ENCODE measurements at regions not wholly inside any gene's neighbourhood (a gene's known extent, or its start where the extent isn't known, plus 50 kb on each side); places are given as distances from the start of the nearest gene placed in this dataset.
"Not testable (repeated sequence)": the region's sequence is repeated elsewhere in the genome, so short reads cannot be mapped to it uniquely, and the experiment has no call there.

DNA sequence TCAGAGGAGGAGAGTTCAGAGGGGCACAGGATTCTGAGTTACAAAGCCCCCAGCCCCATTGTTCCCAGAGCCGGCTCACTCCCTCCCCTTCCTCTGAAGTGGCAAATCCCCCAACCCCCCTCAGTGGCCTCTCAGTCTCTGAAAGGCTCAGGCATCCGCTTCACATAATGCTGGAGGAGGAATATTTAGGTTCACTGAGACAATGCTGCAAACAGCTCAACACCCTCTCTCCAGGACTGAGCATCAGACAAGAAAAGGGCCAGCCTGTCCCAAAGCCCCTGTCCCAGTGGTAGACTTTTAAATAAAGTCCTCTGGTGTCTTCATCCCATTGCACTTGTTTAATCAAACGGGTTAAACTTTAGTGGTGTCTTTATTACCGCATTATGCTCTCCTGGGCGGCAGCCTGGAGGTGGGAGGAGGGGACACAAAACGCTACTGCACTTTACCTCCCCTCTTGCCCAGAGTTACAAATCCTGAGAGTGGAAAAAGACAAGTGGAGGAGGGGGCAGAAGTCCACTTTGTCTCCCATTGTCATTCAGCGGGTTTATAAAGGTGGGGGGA, 257.9 kb downstream of the FGFR2 start:
- DNase-seq, result no peak

DNA sequence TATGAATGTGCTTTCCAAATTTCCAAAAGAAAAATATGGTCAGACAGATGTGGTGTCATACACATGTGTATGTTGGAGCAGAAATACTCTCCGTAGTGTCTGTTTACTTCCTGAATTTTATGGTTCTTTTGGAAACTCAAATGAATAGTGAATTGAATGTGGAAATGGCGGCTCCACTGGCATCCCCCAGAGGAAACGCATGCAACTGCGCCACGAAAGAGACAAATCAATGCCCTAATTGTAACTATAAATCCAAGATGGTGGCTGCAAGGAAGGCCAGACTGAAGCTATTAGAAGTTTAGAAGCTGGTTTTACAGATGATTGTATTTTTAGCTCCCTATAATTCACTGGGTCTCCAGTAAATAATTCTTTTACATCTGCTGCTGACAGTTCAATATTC, 246.7 kb downstream of the FGFR2 start:
- no peak for DNase-seq

DNA sequence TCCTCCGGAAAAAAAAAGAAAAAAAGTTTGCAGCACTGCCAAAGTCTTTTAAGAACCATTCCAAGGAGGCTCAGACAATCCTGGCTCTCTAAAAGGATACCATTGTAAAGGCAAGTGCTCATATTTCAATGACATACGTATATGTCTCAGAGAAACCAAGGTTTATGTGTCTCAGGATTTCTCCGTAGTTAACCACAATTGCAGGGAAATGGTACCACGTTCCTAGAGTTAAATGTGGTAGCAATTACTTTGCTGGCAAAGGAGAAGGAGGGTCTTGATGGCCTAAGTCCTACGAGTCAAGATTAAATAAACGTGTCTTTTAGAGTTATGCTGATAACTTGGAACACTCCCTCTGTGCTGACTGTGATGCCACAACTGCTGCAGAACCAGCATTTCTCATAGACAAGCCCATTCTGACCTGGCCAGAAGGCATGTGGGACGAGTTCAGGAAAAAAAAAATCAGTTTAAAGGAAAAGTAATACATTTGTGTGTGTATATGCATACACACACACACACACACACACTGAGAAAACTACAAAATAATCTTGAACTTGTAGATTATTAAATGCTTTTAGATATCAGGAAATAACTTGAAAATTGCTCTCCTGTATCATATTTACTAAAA, 245.9 kb downstream of the FGFR2 start:
- no peak for DNase-seq

DNA sequence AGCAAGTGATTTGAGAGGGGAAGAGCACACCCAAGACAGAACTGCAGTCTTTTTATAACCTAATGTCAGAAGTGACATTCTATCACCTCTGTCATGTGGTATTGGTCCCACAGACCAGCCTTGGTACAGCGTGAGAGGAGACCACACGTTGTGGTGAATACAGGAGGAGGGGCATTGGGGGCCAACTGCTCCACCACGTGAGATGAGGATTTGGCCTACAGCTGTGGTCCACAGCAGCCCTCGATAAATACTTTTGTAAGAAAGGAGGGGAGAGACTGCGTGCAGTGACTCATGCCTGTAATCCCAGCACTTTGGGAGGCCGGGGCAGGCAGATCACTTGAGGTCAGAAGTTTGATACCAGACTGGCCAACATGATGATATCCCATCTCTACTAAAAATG, 243.1 kb downstream of the FGFR2 start:
- no peak for DNase-seq

DNA sequence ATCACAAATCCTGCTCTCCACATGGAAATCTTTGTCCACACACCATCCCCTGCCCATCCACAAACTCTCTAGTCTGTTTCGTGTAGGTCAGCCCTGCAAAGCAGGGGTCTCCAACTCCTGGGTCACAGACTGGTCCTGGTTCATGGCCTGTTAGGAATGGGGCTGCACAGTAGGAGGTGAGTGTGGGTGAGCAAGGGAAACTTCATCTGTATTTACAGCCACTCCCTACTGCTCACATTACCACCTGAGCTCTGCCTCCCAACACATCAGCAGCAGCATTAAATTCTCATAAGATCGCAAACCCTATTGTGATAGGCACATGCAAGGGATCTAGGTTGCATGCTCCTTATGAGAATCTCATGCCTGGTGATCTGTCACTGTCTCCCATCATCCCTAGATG, 242.1 kb downstream of the FGFR2 start:
- no peak for DNase-seq

DNA sequence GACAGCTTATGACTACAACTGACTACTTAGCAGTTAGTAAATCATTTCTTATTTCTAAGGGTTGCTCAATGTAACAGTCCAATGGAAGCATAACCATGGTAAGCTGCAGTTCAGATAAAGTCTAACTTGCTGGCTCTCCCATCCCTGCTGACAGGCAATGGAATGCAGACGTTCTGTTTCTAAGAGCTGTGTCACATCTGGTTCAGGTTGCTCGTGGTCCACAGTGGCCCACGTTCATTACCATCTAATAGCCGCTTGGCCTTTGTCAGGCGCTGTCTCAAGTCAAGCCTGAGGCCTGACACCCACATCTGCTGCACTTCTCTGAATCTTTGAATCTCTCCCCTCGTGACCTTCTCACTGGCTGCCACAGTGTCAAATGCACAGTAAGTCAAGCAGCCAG, 240.8 kb downstream of the FGFR2 start:
- DNase-seq, result no peak

DNA sequence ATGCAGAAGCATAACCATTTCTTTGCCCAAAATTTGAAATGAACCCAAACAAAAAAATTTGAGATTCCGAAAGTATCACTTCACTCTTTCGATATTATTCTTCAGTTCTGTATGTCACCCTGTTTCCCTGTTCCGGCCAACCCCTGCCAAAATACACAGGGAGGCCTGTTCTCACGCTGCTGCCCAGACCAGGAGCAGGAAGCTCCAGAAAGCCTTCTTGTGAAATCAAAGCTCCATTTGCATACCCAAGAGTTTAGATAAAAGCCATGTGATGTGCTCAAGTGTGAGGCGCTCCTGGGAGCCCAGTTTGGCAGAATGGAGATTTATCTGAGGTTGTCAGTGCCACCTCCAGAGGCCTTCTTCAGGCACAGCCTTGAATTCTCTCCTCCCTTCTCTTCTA, 236.2 kb downstream of the FGFR2 start:
- DNase-seq, result no peak

DNA sequence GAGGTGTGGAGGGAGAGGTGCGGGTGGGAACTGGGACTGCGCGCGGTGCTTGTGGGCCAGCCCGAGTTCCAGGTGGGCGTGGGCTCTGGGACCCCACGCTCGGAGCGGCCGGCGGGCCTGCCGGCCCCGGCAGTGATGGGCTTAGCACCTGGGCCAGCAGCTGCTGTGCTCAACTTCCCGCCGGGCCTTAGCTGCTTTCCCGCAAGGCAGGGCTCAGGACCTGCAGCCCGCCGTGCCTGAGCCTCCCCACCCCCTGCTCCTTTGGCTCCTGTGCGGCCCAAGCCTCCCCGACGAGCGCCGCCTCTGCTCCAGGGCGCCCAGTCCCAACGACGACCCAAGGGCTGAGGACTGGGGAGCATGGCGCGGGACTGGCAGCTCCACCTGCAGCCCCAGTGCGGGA, 232.7 kb downstream of the FGFR2 start:
- DNase-seq, result no peak

DNA sequence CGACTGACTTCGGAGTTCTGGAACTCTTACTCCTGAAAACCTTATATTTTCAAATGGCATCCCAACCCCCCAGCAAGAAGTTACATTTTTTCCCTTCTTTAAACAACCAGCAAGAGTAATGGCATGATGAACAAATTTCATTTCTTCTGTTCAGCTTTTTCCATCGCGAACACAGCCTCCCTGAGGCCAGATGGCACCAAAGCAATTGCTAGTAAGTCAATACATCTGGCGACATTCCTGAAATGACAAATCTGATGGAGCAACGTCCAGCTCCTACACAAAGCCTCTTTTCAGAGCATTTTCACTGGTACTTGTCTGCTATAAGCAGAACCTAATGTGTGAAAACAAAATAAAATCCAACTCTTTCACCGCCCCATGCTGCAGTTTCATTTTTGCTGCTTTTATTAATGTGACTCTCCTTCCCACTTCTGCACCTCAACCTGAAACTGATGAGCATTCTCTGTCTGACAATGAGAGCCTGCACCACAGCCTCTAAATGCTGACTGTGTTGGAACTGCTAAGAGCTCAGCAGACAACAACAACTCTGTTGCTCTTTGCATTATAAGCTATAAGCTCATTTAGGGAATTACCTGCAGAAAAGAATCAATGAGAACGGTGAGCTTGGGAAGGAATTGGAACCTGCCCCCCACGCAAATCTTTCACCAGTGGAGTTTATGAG, 229.8 kb downstream of the FGFR2 start:
- DNase-seq, result no peak

DNA sequence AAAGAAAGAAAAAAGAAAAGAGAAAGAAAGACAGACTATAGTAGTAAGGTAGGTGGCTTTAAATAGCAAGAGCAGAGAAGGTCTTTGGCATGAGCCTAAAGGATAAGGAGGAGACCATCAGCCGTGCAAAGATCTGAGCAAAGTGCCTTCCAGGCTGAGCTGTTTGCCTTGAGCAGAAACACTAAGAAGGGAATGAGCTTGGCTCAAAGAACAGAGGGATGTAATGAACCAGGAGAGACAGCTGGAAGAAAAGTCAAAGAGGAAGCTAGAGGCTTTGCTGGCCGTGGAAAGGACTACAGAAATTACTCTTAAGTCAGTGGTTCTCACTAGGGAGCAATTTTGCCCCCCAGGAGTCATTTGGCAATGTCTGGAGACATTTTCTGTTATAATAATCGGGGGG, 228.6 kb downstream of the FGFR2 start:
- no peak for DNase-seq

DNA sequence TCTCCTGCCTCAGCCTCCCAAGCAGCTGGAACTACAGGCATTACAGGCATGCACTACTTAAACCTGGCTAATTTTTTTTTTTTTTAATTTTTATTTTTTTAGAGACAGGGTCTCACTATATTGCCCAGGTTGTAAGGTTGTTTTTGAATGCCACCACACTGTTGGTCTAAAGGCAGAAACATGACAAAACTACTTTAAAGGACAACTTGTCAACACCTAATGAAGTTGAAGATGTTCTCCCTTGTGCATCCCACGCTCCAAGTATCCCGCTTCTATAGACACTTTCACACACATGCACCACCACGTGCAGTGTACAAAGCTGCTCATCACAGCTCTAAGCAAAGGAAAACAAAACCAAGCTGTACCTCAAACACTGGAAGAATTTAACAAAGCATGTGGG, 226.4 kb downstream of the FGFR2 start:
- DNase-seq, result no peak

DNA sequence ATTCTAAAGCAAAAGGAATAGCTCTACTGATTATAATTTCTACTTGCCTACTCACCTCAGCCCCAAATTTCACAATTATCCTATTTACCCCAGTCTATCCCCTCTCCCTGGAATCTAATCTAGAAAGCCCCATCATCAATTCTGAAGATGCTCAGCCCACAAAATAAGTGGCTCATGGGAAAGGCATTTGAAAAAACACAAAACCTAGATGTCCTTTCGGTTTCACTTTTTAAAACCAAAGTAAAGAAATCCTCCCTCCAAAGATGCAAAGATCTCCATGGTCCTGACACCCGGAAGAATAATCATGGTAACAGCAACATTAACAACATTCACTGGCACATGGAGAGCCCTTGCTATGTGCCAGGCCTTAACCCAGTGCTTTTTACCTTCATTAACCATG, 224.8 kb downstream of the FGFR2 start:
- DNase-seq, result no peak

DNA sequence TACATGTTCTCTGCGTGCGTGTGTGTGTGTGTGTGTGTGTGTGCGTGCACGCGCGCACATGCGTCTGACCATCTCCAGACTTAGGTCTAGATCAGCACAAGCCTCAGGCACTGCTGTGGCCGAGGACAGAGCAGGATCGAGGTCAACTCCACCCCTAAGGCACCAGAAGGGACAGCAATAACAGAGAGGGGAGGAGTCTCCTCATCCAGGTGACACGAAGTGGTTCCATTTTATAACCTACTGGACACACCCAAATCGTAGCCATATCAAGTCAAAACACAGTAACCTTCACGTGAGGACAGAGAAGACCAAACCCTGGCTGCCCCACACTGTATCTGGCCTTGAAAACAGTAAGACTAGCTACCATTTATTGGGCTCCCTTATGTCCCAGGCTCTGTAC, 224.1 kb downstream of the FGFR2 start:
- no peak for DNase-seq

DNA sequence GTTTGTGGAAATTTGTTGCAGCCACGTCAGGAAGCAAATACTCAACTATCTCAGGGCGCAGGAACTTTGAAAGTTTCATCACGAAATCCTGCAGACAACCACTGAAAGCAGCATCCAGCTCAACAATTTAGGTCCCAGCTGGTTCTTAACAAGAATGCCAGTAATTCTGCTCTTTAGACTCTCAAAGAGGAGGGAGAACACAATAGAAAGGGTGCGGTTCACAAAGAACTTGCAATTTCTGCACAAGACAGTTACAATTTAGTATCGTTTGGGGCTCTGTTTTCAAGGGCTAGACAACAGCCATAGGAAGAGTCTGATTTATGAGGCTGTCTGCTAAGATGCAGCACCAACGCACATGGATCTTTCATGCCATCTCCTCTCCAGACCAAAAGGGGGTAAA, 223.1 kb downstream of the FGFR2 start:
- DNase-seq, result no peak

DNA sequence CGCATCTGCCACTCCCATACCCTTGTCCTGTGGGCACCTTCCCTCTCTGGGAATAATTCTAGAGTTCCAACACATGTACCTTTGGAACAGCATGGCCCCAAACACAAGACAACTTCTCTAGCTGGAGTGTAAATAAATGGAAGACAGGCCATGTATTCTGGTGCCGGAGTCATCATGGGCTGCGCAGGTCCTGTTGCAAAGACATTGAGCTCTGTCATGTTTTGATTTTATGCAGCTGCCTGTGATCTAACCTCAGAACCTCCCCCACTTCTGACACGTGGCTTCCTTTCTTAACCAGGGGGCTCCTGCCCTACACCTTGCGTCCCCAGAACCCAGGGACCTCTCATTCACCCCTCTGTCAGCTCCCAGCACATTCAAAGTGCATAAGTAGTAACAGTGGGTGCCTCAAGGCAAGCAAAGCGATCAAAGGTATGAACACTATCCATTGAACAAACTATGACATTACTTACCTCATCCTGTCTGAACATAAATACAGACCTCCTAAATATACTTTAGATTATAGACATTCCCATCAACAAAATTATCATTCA, 219.9 kb downstream of the FGFR2 start:
- DNase-seq, result no peak

DNA sequence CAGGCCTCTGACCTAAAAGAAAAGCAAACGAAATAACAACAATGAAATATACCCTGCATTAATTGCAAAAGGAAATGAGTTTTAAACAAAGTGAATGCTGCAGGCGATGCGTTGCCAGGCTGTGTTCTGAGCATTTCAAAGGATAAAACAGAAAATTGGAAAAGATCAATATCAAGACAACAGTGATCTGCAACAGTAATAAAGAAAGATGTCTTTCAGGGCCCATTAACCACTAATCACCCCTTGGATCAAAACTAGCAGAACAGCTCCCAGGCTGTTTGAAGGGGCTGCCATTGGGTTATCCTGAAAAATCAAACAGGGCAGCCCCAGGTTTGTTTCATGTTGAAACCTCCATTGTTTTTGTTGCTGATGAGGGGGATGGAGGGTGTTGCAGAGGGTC, 219.2 kb downstream of the FGFR2 start:
- no peak for DNase-seq

DNA sequence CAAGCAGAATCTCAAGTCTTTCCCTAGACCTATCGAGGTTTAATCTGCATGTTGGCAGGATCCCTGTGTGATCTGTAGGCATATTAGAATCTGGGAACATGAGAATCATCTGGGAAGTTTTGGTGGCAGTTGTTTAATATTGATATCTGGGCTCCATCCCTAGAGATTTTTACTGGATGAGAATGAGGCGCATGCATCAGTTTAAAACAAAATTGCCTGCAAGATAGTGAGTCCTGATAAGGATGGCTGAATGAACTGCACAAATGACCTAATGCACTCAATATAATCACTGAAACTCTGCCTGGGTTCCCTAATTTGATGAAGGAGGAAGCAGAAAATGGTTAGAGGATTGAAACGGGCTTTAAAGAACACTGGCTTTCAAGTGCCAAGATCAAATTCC, 218.0 kb downstream of the FGFR2 start:
- no peak for DNase-seq

DNA sequence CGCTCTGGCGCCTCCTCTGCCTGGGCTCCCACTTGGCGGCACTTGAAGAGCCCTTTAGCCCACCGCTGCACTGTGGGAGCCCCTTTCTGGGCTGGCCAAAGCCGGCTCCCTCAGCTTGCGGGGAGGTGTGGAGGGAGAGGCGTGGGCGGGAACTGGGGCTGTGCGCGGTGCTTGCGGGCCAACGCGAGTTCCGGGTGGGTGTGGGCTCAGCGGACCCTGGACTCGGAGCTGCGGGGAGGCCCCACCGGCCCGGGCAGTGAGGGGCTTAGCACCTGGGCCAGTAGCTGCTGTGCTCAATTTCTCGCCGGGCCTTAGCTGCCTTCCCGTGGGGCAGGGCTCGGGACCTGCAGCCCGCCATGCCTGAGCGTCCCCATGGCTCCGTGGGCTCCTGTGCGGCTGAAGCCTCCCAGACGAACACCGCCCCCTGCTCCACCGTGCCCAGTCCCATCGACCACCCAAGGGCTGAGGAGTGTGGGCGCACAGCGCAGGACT, 216.2 kb downstream of the FGFR2 start:
- DNase-seq, result not testable (repeated sequence)

DNA sequence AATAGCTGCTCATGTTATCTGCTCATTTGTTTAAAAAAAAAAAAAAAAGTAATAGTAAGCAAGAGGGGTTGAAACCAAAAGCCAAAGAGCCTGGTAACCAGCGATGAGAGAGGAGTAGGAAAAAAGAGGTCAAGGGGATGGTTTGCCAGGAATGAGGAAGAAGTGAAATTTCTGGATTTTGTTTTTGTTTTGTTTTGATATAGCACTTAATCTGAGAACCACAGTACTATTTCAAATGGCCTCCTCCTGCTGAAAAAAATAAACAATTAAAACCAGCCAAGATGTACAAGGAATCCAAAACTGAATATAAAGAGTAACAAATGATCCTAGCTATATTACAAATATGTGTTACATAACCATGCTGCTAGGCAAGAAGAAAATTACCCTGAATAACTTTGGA, 213.1 kb downstream of the FGFR2 start:
- no peak for DNase-seq

DNA sequence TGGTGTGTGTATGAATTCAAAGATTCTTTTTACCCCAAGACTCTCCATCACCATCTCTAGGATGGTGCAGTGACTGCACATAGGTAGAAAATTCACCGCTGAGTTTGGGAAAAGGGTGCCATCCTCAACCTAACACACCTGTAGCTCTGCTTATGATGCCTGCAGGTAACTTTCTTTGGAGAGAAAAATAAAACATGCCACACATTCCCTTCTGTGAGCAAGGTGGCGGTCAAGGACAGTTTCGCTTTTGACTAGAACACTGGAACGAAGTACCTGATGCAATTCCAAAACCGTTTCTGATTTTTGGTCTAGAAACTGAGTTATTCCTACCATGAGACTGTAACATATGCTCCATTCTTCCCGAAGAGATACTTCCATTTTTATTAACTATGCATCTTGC, 205.6 kb downstream of the FGFR2 start:
- DNase-seq, result no peak

DNA sequence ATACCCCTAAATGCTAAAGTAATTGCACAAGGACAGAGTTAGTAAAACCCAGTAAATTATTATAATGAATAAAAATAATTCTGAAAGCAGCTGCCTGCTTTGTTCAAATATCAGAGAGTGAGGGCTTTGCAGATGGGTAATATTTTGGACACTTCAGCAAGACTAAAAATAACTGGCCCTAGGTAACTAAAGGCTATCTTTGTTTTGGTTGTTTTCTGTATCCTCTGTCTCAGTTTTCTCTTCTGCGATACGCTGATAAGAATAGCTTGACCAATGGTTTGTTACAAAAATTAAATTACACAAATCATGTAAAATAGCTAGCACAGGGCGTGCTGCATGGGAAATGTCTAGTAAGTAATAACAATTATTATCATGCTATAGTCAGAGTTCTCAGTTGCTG, 204.7 kb downstream of the FGFR2 start:
- no peak for DNase-seq

DNA sequence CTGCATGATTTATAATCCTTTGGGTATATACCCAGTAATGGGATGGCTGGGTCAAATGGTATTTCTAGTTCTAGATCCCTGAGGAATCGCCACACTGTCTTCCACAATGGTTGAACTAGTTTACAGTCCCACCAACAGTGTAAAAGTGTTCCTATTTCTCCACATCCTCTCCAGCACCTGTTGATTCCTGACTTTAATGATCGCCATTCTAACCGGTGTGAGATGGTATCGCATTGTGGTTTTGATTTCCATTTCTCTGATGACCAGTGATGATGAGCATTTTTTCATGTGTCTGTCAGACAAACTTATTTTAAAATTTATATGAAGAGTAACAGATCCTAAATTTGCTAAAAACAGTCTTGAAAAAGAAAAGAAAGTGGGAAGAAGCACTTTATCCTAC, 197.7 kb downstream of the FGFR2 start:
- DNase-seq, result not testable (repeated sequence)

DNA sequence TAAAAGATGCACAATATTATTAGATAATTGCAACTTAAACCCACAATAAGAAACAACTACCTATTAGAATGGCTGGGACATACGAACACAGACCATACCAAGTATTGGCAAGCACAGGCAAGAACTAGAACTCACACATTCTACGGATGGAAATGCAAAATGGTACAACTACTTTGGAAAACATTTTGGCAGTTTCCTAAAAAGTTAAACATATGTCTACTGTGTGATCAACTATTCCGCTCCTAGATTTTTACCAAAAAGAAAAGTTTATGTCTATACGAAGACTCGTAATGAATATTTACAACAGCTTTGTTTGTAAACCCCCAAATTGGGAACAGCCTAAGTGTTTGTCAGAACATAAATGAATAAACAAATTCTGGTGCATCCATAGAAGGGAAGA, 194.7 kb downstream of the FGFR2 start:
- DNase-seq, result no peak

DNA sequence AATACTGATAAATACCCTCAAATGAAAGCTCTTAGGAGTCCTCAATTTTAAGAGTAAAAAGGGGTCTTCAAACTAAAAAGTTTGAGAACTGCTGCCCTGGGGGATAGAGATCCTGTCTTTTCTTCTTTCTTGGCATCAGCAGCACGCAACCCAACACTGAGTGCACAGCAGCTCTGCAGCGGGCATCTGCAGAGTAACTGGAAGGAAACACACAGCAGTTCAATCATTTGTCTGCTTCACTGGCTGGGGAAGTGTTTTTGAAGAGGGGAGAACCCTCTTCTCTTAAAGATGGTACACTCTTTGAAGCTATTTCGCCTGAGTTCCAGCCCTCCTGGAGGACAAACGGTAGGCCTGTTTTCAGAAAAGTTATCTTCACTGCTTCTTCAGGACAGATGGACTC, 193.6 kb downstream of the FGFR2 start:
- no peak for DNase-seq

Measured in Kasumi-1 (cell line).